NCI-H1694 treated with DMSO at 0.1 percent for 48 hours (cell line): ENCODE measurements at regions not wholly inside any gene's neighbourhood (a gene's known extent, or its start where the extent isn't known, plus 50 kb on each side); places are given as distances from the start of the nearest gene placed in this dataset.

Source experiments
- DNase-seq: peaks from one replicate; lab custom pipeline; 2025; lab: John Stamatoyannopoulos, UW

- DNase-seq, result no peak
Measured at GRCh38 chr14:81837304-81837703, 303.7 kb upstream of the SEL1L start.

- no peak for DNase-seq
Measured at GRCh38 chr14:81839056-81839455, 305.4 kb upstream of the SEL1L start.

- DNase-seq, result no peak
Measured at GRCh38 chr14:81841346-81841745, 307.7 kb upstream of the SEL1L start.

GRCh38 chr14:81849714-81850113 lies 316.1 kb upstream of the SEL1L start:
- DNase-seq, result no peak

GRCh38 chr14:81855007-81855406 lies 321.4 kb upstream of the SEL1L start:
- DNase-seq, result no peak

GRCh38 chr14:81859046-81859445 lies 325.4 kb upstream of the SEL1L start:
- DNase-seq, result no peak

GRCh38 chr14:81868172-81868571 lies 334.5 kb upstream of the SEL1L start:
- no peak for DNase-seq

- no peak for DNase-seq
Measured at GRCh38 chr14:81871706-81872105, 338.1 kb upstream of the SEL1L start.

GRCh38 chr14:81884382-81884781 lies 350.7 kb upstream of the SEL1L start:
- DNase-seq, result no peak

GRCh38 chr14:81886588-81886987 lies 352.9 kb upstream of the SEL1L start:
- no peak for DNase-seq

- no peak for DNase-seq
Measured at GRCh38 chr14:81889529-81889928, 355.9 kb upstream of the SEL1L start.

GRCh38 chr14:81890020-81890419 lies 356.4 kb upstream of the SEL1L start:
- DNase-seq, result no peak

- no peak for DNase-seq
Measured at GRCh38 chr14:81903477-81903876, 369.8 kb upstream of the SEL1L start.

- peak; percentile 24 for DNase-seq
Measured at GRCh38 chr14:81927070-81927469, 393.4 kb upstream of the SEL1L start.

GRCh38 chr14:81931828-81932227 lies 398.2 kb upstream of the SEL1L start:
- no peak for DNase-seq

- DNase-seq, result no peak
Measured at GRCh38 chr14:81936348-81936747, 402.7 kb upstream of the SEL1L start.

GRCh38 chr14:81936902-81937301 lies 403.2 kb upstream of the SEL1L start:
- DNase-seq, result no peak

- no peak for DNase-seq
Measured at GRCh38 chr14:81938341-81938740, 404.7 kb upstream of the SEL1L start.

- no peak for DNase-seq
Measured at GRCh38 chr14:81940651-81941050, 407.0 kb upstream of the SEL1L start.

- no peak for DNase-seq
Measured at GRCh38 chr14:81942071-81942470, 408.4 kb upstream of the SEL1L start.

GRCh38 chr14:81946375-81946774 lies 412.7 kb upstream of the SEL1L start:
- DNase-seq, result no peak

GRCh38 chr14:81946834-81947798 lies 413.5 kb upstream of the SEL1L start:
- no peak for DNase-seq

GRCh38 chr14:81952917-81953316 lies 419.3 kb upstream of the SEL1L start:
- DNase-seq, result no peak

GRCh38 chr14:81953419-81953818 lies 419.8 kb upstream of the SEL1L start:
- no peak for DNase-seq
